ENCODE measurements at regions not wholly inside any gene's neighbourhood (a gene's known extent, or its start where the extent isn't known, plus 50 kb on each side); places are given as distances from the start of the nearest gene placed in this dataset.

DNA sequence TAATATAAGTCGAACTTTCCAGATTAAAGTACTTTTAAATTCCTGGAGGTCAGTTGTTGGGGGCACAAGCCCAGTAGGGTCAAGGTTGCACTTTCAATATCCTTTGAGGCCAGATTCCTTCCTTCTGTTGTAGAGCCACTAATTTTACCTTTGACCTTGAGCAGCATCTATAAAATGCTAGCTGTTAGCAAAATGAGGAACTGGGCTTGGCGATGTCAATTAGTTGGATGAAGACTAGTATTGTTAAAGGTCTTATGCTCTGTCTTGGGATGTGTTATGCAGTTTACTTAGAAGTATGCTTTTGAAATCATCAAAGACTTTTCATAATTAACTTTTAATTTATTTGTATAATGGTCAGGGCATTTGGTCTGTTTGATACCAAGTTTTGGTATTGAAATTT lies 425.9 kb upstream of the PROX1 start:
- in situ Hi-C loops (cut with HindIII; ENCODE audit: low sequenced_read_pairs): no loop called here
- TF ChIP-seq, protein P1, sequence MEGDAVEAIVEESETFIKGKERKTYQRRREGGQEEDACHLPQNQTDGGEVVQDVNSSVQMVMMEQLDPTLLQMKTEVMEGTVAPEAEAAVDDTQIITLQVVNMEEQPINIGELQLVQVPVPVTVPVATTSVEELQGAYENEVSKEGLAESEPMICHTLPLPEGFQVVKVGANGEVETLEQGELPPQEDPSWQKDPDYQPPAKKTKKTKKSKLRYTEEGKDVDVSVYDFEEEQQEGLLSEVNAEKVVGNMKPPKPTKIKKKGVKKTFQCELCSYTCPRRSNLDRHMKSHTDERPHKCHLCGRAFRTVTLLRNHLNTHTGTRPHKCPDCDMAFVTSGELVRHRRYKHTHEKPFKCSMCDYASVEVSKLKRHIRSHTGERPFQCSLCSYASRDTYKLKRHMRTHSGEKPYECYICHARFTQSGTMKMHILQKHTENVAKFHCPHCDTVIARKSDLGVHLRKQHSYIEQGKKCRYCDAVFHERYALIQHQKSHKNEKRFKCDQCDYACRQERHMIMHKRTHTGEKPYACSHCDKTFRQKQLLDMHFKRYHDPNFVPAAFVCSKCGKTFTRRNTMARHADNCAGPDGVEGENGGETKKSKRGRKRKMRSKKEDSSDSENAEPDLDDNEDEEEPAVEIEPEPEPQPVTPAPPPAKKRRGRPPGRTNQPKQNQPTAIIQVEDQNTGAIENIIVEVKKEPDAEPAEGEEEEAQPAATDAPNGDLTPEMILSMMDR (IDR thresholded peaks at IDR 0.05; ENCODE audit: low read depth, low read length, missing control alignments): no peak
- no peak overlapping the region for H3K4me3 ChIP-seq (ENCODE audit: low read depth, low read length)
- no peak for DNase-seq (ENCODE audit: low read depth)

DNA sequence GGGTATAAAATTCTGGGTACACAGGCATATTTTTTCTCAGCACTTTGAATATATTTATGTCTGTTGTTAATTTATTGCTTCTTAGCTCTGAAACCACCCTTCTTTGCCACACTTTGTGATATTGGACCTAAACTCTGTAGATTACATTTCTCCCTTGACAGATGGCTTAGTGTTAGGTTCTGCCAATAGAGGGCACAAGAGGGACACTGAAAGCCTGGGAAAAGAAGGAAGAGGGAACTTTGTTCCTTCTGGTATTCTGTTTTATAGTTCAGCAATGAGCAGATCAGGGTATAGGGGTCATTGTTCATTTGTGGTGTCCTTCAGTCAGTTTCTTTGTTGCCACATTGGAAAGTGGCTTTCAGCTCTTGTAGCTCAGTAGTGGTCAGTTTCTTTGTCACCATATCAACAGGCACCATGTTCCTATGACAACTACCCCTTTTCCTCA lies 423.5 kb upstream of the PROX1 start:
- H3K4me3 ChIP-seq (ENCODE audit: low read depth, low read length): no peak overlapping the region
- DNase-seq (ENCODE audit: low read depth): no peak
- TF ChIP-seq, protein P1 (IDR thresholded peaks at IDR 0.05; ENCODE audit: low read depth, low read length, missing control alignments): peak; percentile 5
- in situ Hi-C loops (cut with HindIII; ENCODE audit: low sequenced_read_pairs): no loop called here

DNA sequence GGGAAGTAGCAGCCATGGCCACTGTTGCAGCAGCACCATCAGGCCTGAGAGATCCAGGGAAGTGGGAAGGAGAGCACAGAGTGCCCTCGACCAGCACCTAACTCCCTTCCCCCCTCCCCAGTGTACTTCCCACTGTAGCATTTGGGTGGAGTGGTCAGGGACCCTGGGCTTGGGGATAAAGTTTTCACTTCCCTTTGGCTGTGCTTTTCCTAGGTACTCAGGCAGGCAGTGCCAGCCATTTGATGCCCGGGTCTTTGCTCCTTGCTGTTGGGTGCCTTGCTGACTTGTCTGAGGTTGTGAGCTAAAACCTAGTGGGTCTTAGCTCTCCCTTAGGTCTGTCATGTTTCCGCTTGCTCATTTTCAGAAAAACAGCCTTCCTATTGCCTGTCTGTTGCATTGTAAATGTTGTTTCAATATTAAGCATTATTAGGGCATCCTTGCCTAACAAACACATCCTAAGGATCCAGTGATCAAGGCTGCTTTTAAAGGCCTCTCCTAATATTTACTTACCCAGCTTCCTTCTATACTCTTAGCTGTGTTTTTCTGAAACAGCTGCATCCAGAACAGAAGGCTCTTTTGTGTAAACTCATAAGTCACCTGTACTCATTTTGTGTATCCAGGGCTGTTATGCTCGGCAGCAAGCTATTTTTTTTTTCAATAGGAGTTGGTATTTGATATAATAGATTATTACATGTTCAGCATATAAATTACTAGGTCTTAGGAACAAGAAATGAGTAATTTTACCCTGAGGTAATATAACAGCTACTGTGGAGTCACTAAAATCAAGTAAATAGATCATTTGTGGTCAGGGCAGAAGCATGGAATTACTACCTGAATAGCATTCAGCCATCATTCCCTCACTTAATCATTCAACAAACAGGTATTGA lies 418.6 kb upstream of the PROX1 start:
- TF ChIP-seq, protein P1 (IDR thresholded peaks at IDR 0.05; ENCODE audit: low read depth, low read length, missing control alignments): no peak
- H3K4me3 ChIP-seq (ENCODE audit: low read depth, low read length): no peak overlapping the region
- DNase-seq (ENCODE audit: low read depth): no peak
- in situ Hi-C loops (cut with HindIII; ENCODE audit: low sequenced_read_pairs): no loop called here

DNA sequence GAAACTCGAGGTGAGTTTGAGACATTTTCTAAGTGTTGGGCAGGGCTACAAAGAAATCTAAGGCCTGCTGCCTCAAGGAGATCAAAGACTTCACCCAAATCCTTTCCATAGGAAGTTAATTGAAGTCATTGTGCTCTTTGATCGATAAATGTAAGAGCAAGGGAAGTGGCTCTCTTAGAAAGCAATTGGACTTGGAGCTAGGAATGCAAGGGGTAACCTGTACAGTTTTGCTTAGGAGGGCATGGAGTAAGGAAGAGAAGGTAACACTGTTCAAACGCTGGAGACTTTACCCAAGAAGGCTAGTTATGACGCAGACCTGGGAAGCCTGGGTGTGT lies 418.0 kb upstream of the PROX1 start:
- no peak for DNase-seq (ENCODE audit: low read depth)
- in situ Hi-C loops (cut with HindIII; ENCODE audit: low sequenced_read_pairs): no loop called here
- no peak overlapping the region for H3K4me3 ChIP-seq (ENCODE audit: low read depth, low read length)
- TF ChIP-seq, protein P1 (IDR thresholded peaks at IDR 0.05; ENCODE audit: low read depth, low read length, missing control alignments): no peak

DNA sequence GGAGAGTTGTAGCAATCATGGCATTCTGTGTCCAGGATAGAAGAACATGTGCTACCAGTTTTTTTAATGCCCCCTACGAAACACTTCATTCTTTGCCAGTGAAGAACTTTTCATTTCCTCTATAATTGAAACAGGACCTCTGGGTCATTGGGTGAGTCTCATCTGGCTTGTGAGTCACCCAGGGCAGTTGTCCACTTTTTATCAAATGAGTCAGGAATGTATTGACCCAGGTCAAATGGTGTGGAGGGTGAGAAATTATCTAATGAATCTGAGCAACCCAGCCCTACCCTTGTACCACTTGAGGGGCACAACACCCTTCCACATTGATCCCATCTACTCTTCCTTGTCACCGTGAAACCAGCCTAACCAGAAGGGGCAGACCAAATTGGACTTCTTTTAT lies 417.3 kb upstream of the PROX1 start:
- TF ChIP-seq, protein P1 (IDR thresholded peaks at IDR 0.05; ENCODE audit: low read depth, low read length, missing control alignments): no peak
- in situ Hi-C loops (cut with HindIII; ENCODE audit: low sequenced_read_pairs): no loop called here
- no peak for DNase-seq (ENCODE audit: low read depth)
- no peak overlapping the region for H3K4me3 ChIP-seq (ENCODE audit: low read depth, low read length)

DNA sequence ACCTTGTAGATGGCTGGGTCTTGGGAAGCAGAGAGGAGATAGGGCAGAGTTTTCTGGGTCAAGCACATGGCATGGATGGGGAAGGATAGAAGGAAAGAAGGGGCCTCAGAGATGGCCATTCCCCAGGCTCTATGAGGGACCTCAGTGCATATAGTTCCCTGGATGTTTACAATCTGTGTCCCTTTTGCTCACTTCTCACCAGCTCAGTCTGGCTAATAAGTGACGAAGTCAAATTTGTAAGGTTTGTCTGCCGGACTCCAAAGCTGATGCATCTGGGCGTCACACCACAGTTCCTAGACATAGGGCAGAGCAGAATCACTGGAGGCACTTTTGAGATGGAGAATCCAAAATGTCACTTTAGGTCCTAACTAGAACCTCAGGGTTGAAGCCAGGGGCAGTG lies 416.4 kb upstream of the PROX1 start:
- in situ Hi-C loops (cut with HindIII; ENCODE audit: low sequenced_read_pairs): no loop called here
- no peak for DNase-seq (ENCODE audit: low read depth)
- TF ChIP-seq, protein P1 (IDR thresholded peaks at IDR 0.05; ENCODE audit: low read depth, low read length, missing control alignments): no peak
- H3K4me3 ChIP-seq (ENCODE audit: low read depth, low read length): no peak overlapping the region
